K562 (cell line): ENCODE measurements at regions not wholly inside any gene's neighbourhood (a gene's known extent, or its start where the extent isn't known, plus 50 kb on each side); places are given as distances from the start of the nearest gene placed in this dataset.

Source experiments
- ARNT ChIP-seq, 2 experiments: fragments of 450-650 bp; IDR thresholded peaks; 2 replicates each; pipeline ENCODE4 v1.6.1; 2016; ENCODE audit warnings: mild to moderate bottlenecking in 1 of 2
- CC2D1A ChIP-seq: fragments of 450-650 bp; IDR thresholded peaks from 2 replicates; pipeline ENCODE4 v1.6.1; 2017; ENCODE audit warnings: mild to moderate bottlenecking
- ESRRB ChIP-seq: fragments of 250-450 bp; sonication (Bioruptor Pico); IDR thresholded peaks from 2 replicates; pipeline ENCODE4 v1.5.0; 2020; ENCODE audit warnings: mild to moderate bottlenecking, moderate library complexity, borderline replicate concordance
- FOXA1 ChIP-seq: fragments of 450-650 bp; IDR thresholded peaks from 2 replicates; pipeline ENCODE4 v1.6.1; 2016; ENCODE audit warnings: mild to moderate bottlenecking, borderline replicate concordance
- HMG20A ChIP-seq: fragments of 450-650 bp; formaldehyde crosslinking; conservative IDR thresholded peaks from 2 replicates; pipeline ENCODE4 v1.4.0; 2020; ENCODE audit warnings: mild to moderate bottlenecking, mixed read lengths
- HSF4 ChIP-seq: fragments of 250-450 bp; sonication (Bioruptor Pico); IDR thresholded peaks from 2 replicates; pipeline ENCODE4 v2.1.2; 2022; ENCODE audit warnings: mild to moderate bottlenecking, moderate library complexity, borderline replicate concordance
- ILF3 ChIP-seq: fragments of 450-650 bp; IDR thresholded peaks from 2 replicates; pipeline ENCODE4 v1.6.1; 2018; ENCODE audit warnings: antibody characterized with exemption, mild to moderate bottlenecking, moderate library complexity, borderline replicate concordance
- KHSRP ChIP-seq: fragments of 450-650 bp; IDR thresholded peaks from 2 replicates; pipeline ENCODE4 v1.6.1; 2017
- L3MBTL2 ChIP-seq: fragments of 450-650 bp; IDR thresholded peaks from 2 replicates; pipeline ENCODE4 v1.6.1; 2016; ENCODE audit warnings: mild to moderate bottlenecking, moderate library complexity
- MAFG ChIP-seq: fragments of 450-650 bp; conservative IDR thresholded peaks from 2 replicates; pipeline ENCODE4 v1.6.1; 2016; ENCODE audit warnings: missing genetic modification characterization, missing compliant biosample characterization
- NCOR1 ChIP-seq: fragments of 450-650 bp; IDR thresholded peaks from 2 replicates; pipeline ENCODE4 v1.6.1; 2016; ENCODE audit warnings: mild to moderate bottlenecking, moderate library complexity
- NR0B1 ChIP-seq: fragments of 450-650 bp; IDR thresholded peaks from one replicate; pipeline ENCODE4 v1.6.1; 2018; ENCODE audit warnings: mild to moderate bottlenecking, moderate library complexity; ENCODE audit not compliant: partially characterized antibody
- PBX2 ChIP-seq, 2 experiments: IDR thresholded peaks in 1 of 2; conservative IDR thresholded peaks in 1 of 2; 2 replicates each; pipeline ENCODE4 v1.6.1; 2016; ENCODE audit warnings: low read depth in 2 of 2, mild to moderate bottlenecking in 1 of 2, missing compliant biosample characterization in 1 of 2, missing genetic modification characterization in 1 of 2, moderate library complexity in 1 of 2
- PHB2 ChIP-seq: fragments of 450-650 bp; IDR thresholded peaks from 2 replicates; pipeline ENCODE4 v1.6.1; 2017; ENCODE audit warnings: low read depth
- POU5F1 ChIP-seq: fragments of 150-350 bp; IDR thresholded peaks from 2 replicates; pipeline ENCODE4 v1.6.1; 2014; ENCODE audit warnings: borderline replicate concordance, low read length, low read depth, mild to moderate bottlenecking; ENCODE audit not compliant: partially characterized antibody
- PURB ChIP-seq: sonication (generic); formaldehyde crosslinking; IDR thresholded peaks from 2 replicates; pipeline ENCODE4 v1.9.0; 2021; ENCODE audit warnings: low read depth, mild to moderate bottlenecking, missing genetic modification reagents
- SMARCC2 ChIP-seq: fragments of 450-650 bp; IDR thresholded peaks from 2 replicates; pipeline ENCODE4 v1.6.1; 2017; ENCODE audit warnings: antibody characterized with exemption, moderate library complexity, mild to moderate bottlenecking, low read depth
- ZNF23 ChIP-seq: fragments of 250-450 bp; sonication (Bioruptor Pico); IDR thresholded peaks from 2 replicates; pipeline ENCODE4 v1.4.0; 2020; ENCODE audit warnings: mild to moderate bottlenecking
- ZNF57 ChIP-seq: fragments of 450-650 bp; formaldehyde crosslinking; IDR thresholded peaks from 2 replicates; pipeline ENCODE4 v1.4.0; 2020; ENCODE audit warnings: mild to moderate bottlenecking, moderate library complexity
- ZNF778 ChIP-seq: fragments of 450-650 bp; formaldehyde crosslinking; IDR thresholded peaks from 2 replicates; pipeline ENCODE4 v1.4.0; 2020; ENCODE audit warnings: mild to moderate bottlenecking, moderate library complexity
- TF ChIP-seq, protein P1 (sequence below): fragments of 450-650 bp; IDR thresholded peaks from 2 replicates; pipeline ENCODE4 v1.6.1; 2018; ENCODE audit warnings: mild to moderate bottlenecking, low read depth; ENCODE audit not compliant: partially characterized antibody
- TF ChIP-seq, protein P2 (sequence below): fragments of 250-450 bp; sonication (Bioruptor Pico); IDR thresholded peaks from 2 replicates; pipeline ENCODE4 v1.8.0; 2021; ENCODE audit warnings: moderate library complexity, mild to moderate bottlenecking, inconsistent platforms

GRCh38 chr2:17133052-17133671 is 385.1 kb downstream of the RAD51AP2 start (continued):
- TF ChIP-seq NR0B1 (no peak), ZNF778 (CRISPR knock-in tag) (no peak), PHB2 (no peak), KHSRP (no peak), ESRRB (CRISPR knock-in tag) (no peak), HSF4 (CRISPR knock-in tag) (no peak), ILF3 (no peak), PURB (no peak), CC2D1A (no peak), POU5F1 (no peak), MAFG (no peak), ZNF57 (CRISPR knock-in tag) (no peak), ZNF23 (CRISPR knock-in tag) (no peak), L3MBTL2 (peak; percentile 29; the same call in 1 of the 2 replicates), HMG20A (no peak), SMARCC2 (no peak; the same call in 1 of the 2 replicates), ARNT (IDR thresholded peaks at IDR 0.05) (no peak), PBX2 (CRISPR knock-in tag; IDR thresholded peaks at IDR 0.05; ENCODE audit: low read depth) (no peak), PBX2 (tag; conservative IDR thresholded peaks at IDR 0.05; ENCODE audit: low read depth) (no peak), NCOR1 (peak; percentile 87), FOXA1 (no peak)
- TF ChIP-seq, protein P1, sequence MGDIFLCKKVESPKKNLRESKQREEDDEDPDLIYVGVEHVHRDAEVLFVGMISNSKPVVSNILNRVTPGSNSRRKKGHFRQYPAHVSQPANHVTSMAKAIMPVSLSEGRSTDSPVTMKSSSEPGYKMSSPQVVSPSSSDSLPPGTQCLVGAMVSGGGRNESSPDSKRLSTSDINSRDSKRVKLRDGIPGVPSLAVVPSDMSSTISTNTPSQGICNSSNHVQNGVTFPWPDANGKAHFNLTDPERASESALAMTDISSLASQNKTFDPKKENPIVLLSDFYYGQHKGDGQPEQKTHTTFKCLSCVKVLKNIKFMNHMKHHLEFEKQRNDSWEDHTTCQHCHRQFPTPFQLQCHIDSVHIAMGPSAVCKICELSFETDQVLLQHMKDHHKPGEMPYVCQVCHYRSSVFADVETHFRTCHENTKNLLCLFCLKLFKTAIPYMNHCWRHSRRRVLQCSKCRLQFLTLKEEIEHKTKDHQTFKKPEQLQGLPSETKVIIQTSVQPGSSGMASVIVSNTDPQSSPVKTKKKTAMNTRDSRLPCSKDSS = no peak
- TF ChIP-seq, protein P2, sequence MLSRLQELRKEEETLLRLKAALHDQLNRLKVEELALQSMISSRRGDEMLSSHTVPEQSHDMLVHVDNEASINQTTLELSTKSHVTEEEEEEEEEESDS = no peak
